ENCODE measurements at regions not wholly inside any gene's neighbourhood (a gene's known extent, or its start where the extent isn't known, plus 50 kb on each side); places are given as distances from the start of the nearest gene placed in this dataset.

DNA sequence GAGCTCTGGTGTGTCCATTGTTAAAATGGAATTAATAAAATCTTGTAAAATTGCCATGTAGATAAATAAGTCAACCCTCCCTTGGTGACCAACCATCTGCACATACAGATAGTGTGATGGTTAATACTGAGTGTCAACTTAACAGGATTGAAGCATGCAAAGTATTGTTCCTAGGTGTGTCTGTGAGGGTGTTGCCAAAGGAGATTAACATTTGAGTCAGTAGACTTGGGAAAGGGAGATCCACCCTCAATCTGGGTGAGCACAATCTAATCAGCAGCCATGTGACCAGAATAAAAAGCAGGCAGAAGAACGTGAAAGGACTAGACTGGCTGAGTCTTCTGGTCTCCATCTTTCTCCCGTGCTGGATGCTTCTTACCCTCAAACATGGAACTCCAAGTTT is 174.8 kb downstream of the LTN1 start:
- Histone ChIP-seq H3K4me1 (ENCODE audit: control insufficient read depth in 1 of 2, low read depth in 2 of 2) (peaks cover 21 to 35% of the 10 kb centered on the region in 2 donors), H3K4me3 (no peak overlapping the region), H3K27ac (no peak overlapping the region), H3K36me3 (no peaks in the 10 kb centered on the region), H3K9me3 (no peaks in the 10 kb centered on the region), H3K27me3 (replicated peaks; ENCODE audit: insufficient read depth) (no peaks in the 10 kb centered on the region)
- TF ChIP-seq, protein P1, sequence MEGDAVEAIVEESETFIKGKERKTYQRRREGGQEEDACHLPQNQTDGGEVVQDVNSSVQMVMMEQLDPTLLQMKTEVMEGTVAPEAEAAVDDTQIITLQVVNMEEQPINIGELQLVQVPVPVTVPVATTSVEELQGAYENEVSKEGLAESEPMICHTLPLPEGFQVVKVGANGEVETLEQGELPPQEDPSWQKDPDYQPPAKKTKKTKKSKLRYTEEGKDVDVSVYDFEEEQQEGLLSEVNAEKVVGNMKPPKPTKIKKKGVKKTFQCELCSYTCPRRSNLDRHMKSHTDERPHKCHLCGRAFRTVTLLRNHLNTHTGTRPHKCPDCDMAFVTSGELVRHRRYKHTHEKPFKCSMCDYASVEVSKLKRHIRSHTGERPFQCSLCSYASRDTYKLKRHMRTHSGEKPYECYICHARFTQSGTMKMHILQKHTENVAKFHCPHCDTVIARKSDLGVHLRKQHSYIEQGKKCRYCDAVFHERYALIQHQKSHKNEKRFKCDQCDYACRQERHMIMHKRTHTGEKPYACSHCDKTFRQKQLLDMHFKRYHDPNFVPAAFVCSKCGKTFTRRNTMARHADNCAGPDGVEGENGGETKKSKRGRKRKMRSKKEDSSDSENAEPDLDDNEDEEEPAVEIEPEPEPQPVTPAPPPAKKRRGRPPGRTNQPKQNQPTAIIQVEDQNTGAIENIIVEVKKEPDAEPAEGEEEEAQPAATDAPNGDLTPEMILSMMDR (IDR thresholded peaks at IDR 0.05), result no peak
- DNase-seq (ENCODE audit: low spot score) (no peak), ATAC-seq (ENCODE audit: insufficient number of reproducible peaks, low FRiP score, low read depth) (no peak)

DNA sequence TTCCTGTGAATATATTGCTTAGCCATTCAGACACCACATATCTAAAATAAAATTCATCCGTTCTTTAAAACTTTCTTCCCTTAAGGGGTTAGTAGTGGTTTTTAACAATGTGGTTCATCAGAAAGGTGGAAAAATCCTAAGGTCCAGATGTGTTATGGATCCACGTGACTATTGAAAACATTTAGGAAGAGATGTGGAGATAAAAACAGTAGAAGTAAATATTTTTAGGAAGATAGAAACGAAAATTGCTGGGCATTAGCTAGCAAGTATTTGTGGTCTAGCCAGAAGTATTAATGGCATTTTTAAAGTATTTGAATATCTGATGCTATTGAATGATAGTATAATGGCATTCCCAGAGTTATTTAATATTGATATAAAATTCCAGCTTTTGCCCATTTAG is 180.8 kb downstream of the LTN1 start:
- H3K36me3 ChIP-seq, result no peaks in the 10 kb centered on the region
- H3K9me3 ChIP-seq, result peaks cover 2% of the 10 kb centered on the region
- ATAC-seq (ENCODE audit: insufficient number of reproducible peaks, low FRiP score, low read depth), result no peak
- H3K27ac ChIP-seq, result no peak overlapping the region
- H3K4me1 ChIP-seq (ENCODE audit: control insufficient read depth in 1 of 2, low read depth in 2 of 2), result peaks cover 0 to 3% of the 10 kb centered on the region in 2 donors
- H3K4me3 ChIP-seq, result no peak overlapping the region
- no peaks in the 10 kb centered on the region for H3K27me3 ChIP-seq (replicated peaks; ENCODE audit: insufficient read depth)
- DNase-seq (ENCODE audit: low spot score), result no peak
- TF ChIP-seq, protein P1 (IDR thresholded peaks at IDR 0.05), result no peak

DNA sequence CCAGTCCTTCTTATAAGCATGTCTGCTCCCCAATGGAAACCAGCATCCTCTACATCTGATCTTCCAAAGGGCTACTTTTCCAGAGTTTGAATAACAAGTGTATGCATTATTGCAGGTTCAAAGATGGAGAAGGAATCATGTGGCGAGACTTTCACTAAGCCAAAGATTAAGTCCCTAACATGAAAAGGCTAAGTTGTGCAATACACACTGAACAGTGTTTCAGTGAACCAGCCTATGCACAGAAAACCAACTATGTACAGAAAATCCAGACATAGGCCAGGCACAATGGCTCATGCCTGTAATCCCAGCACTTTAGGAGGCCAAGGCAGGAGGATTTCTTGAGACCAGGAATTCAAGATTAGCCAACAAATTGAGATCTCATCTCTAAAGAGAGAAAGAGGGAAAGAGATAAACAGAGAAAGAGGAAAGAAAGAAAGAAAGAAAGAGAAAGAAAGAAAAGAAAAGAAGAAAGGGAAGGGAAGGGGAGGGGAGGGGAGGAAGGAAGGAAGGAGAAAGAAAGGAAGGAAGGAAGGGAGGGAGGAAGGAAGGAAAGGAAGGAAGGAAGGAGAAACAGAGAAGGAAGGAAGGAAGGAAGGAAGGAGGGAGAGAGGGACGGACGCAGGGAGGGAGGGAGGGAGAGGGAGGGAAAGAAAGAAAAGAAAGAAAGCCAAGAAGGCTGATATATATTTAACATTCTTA is 181.7 kb downstream of the LTN1 start:
- Histone ChIP-seq H3K4me1 (ENCODE audit: control insufficient read depth in 1 of 2, low read depth in 2 of 2) (peaks cover 5 to 12% of the 10 kb centered on the region in 2 donors), H3K9me3 (peaks cover 2% of the 10 kb centered on the region), H3K27me3 (replicated peaks; ENCODE audit: insufficient read depth) (no peaks in the 10 kb centered on the region), H3K27ac (no peak overlapping the region), H3K4me3 (no peak overlapping the region), H3K36me3 (no peaks in the 10 kb centered on the region)
- no peak for ATAC-seq (ENCODE audit: insufficient number of reproducible peaks, low FRiP score, low read depth)
- TF ChIP-seq, protein P1 (IDR thresholded peaks at IDR 0.05), result no peak
- DNase-seq (ENCODE audit: low spot score), result no peak

DNA sequence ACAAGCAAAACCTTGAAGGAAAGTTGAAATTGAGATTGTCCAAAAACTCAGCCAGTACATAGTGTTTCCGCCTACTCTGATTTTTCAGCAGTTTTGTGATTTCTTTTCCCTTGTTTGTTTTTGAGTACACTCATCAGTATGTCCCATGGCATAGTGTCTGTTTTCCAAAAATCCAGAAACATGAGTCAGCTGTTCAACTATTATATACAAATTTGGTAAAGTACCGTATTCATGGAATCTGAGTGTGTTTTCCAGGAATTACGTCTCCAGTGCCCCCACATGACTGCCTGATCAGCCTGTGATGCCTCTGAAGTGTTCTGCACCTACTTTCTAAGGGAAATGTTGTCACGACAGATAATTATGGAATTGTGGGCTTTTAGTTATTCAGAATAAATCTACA is 186.8 kb downstream of the LTN1 start:
- peak; percentile 33 for DNase-seq (ENCODE audit: low spot score)
- H3K27ac ChIP-seq, result peak overlapping the region; percentile 79 to 80
- peaks cover 2% of the 10 kb centered on the region for H3K9me3 ChIP-seq
- TF ChIP-seq, protein P1 (IDR thresholded peaks at IDR 0.05), result no peak
- no peaks in the 10 kb centered on the region for H3K36me3 ChIP-seq
- no peaks in the 10 kb centered on the region for H3K27me3 ChIP-seq (replicated peaks; ENCODE audit: insufficient read depth)
- H3K4me1 ChIP-seq (ENCODE audit: control insufficient read depth in 1 of 2, low read depth in 2 of 2), result peaks cover 29 to 56% of the 10 kb centered on the region in 2 donors
- ATAC-seq (ENCODE audit: insufficient number of reproducible peaks, low FRiP score, low read depth), result peak; percentile 88
- peak overlapping the region; percentile 2 for H3K4me3 ChIP-seq

DNA sequence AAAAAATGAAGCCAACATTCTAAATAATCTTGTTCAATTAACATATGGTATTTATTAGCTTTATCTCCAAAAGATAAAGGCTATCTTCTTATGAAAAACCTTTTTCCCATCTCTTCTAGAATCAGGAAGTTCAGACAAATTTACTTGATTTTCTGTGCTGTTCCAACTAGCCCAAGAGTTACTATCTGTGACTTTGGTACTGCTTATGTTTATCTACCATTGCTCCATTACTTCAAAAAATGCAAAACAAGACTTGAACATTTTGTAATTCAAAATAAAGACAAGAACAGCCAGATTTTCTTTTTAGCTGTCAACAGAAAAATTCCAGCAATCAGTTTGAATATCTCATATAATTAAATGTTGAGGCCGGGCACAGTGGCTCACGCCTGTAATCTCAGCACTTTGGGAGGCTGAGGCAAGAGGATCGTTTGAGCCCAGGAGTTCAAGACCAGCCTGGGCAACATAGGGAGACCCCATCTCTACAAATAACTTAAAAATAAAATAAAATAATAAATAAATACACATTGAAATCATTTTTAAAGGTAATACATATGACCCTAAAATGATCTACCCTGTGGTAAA is 188.5 kb downstream of the LTN1 start:
- H3K27ac ChIP-seq, result peak overlapping the region; percentile 79 to 80
- ATAC-seq (ENCODE audit: insufficient number of reproducible peaks, low FRiP score, low read depth) (no peak), DNase-seq (ENCODE audit: low spot score) (no peak)
- H3K27me3 ChIP-seq (replicated peaks; ENCODE audit: insufficient read depth), result no peaks in the 10 kb centered on the region
- peaks cover 2% of the 10 kb centered on the region for H3K9me3 ChIP-seq
- no peak overlapping the region for H3K4me3 ChIP-seq
- TF ChIP-seq, protein P1 (IDR thresholded peaks at IDR 0.05), result no peak
- peaks cover 29 to 57% of the 10 kb centered on the region in 2 donors for H3K4me1 ChIP-seq (ENCODE audit: control insufficient read depth in 1 of 2, low read depth in 2 of 2)
- no peaks in the 10 kb centered on the region for H3K36me3 ChIP-seq

All from thoracic aorta (tissue), 2 donors.